RWPE1 (cell line): ENCODE measurements at regions not wholly inside any gene's neighbourhood (a gene's known extent, or its start where the extent isn't known, plus 50 kb on each side); places are given as distances from the start of the nearest gene placed in this dataset.

Source experiments
- CTCF ChIA-PET: fragments of 350-600 bp; sonication (Branson Sonifier 250); formaldehyde crosslinking; extraction: SDS; loops from one replicate; lab custom pipeline; 2021; lab: Yijun Ruan, JAX
- POLR2A ChIA-PET: fragments of 400-600 bp; formaldehyde crosslinking; extraction: SDS; loops from one replicate; lab custom pipeline; 2020; ENCODE audit warnings: antibody characterized with exemption; ENCODE audit not compliant: low non-redundant PET; lab: Yijun Ruan, JAX
- DNase-seq: peaks from one replicate; pipeline ENCODE4 v3.0.0; 2012; ENCODE audit warnings: low spot score
- H3K27ac ChIP-seq: fragments of 450-650 bp; 2 replicates; pipeline ENCODE4 v1.5.1; 2017
- CTCF ChIP-seq: fragments of 450-650 bp; conservative IDR thresholded peaks from 2 replicates; pipeline ENCODE4 v1.5.1; 2017; ENCODE audit warnings: low read depth, mild to moderate bottlenecking

- CTCF ChIA-PET, result interaction anchor here (0.6 to 4.9 kb wide), 14 partner anchors 9 to 1632 kb away, joined by 3 to 53 read pairs (median 5); partner anchors contain the start of gene OLFM1
- H3K27ac ChIP-seq, result no peak overlapping the region
- POLR2A ChIA-PET, result no interaction called here
These were observed 66.1 kb upstream of the PPP1R26 start for GRCh38 chr9:135413461-135413860.

GRCh38 chr9:135414293-135414692 is 65.3 kb upstream of the PPP1R26 start:
- ChIA-PET CTCF (interaction anchor here (4.9 kb wide), 1 partner anchor 328 kb away, joined by 53 read pairs; the partner anchor contains the start of gene OLFM1), POLR2A (no interaction called here)
- TF ChIP-seq CTCF, result no peak
- peak; percentile 49 for DNase-seq
- no peak overlapping the region for H3K27ac ChIP-seq

More at GRCh38 chr9:135413461-135413860, 66.1 kb upstream of the PPP1R26 start:
- no peak for DNase-seq
- no peak for TF ChIP-seq CTCF

GRCh38 chr9:135415586-135415985 is 64.0 kb upstream of the PPP1R26 start:
- POLR2A ChIA-PET, result no interaction called here
- no peak for DNase-seq
- H3K27ac ChIP-seq, result no peak overlapping the region
- CTCF ChIA-PET, result interaction anchor here (0.6 kb wide), 1 partner anchor 276 kb away, joined by 3 read pairs; no protein-coding TSS in a partner anchor
- TF ChIP-seq CTCF, result no peak

GRCh38 chr9:135416664-135417290 is 62.8 kb upstream of the PPP1R26 start:
- CTCF ChIA-PET, result interaction anchor here (0.6 to 2.0 kb wide), 6 partner anchors 88 to 971 kb away, joined by 3 to 4 read pairs (median 4); no protein-coding TSS in a partner anchor
- no peak for DNase-seq
- H3K27ac ChIP-seq, result no peak overlapping the region
- no peak for TF ChIP-seq CTCF
- POLR2A ChIA-PET, result interaction anchor here (0.5 kb wide), 1 partner anchor 350 kb away, joined by 3 read pairs; no protein-coding TSS in a partner anchor

- no peak for DNase-seq
- POLR2A ChIA-PET, result no interaction called here
- TF ChIP-seq CTCF, result no peak
- H3K27ac ChIP-seq, result no peak overlapping the region
- CTCF ChIA-PET, result interaction anchor here (1.2 to 2.0 kb wide), 2 partner anchors 86 to 339 kb away, joined by 4 read pairs; no protein-coding TSS in a partner anchor
These were observed 61.4 kb upstream of the PPP1R26 start for GRCh38 chr9:135418161-135418560.

- CTCF ChIA-PET, result interaction anchor here (0.8 kb wide), 1 partner anchor 53 kb away, joined by 4 read pairs; no protein-coding TSS in a partner anchor
- no peak for DNase-seq
- H3K27ac ChIP-seq, result no peak overlapping the region
- TF ChIP-seq CTCF, result no peak
- POLR2A ChIA-PET, result no interaction called here
These were observed 60.5 kb upstream of the PPP1R26 start for GRCh38 chr9:135419106-135419505.
